Activated T-cell treated with anti-CD3 and anti-CD28 coated beads, Interleukin-2, amount 50 U/mL, for 4 hours (primary cell): ENCODE measurements at regions not wholly inside any gene's neighbourhood (a gene's known extent, or its start where the extent isn't known, plus 50 kb on each side); places are given as distances from the start of the nearest gene placed in this dataset.
"Not testable (repeated sequence)": the region's sequence is repeated elsewhere in the genome, so short reads cannot be mapped to it uniquely, and the experiment has no call there.

Experiments
- ATAC-seq, 2 donors: fragments of 200-7000 bp; cut with Tn5 transposase; one replicate each; pipeline ENCODE4 v1.10.0; 2021
- DNase-seq: peaks from one replicate; pipeline ENCODE4 v3.0.0-alpha.2; 2020
- H3K27me3 Mint-ChIP-seq: one replicate; pipeline ENCODE4 v1.8.0; 2021; ENCODE audit warnings: low read depth, mixed read lengths
- H3K36me3 Mint-ChIP-seq: one replicate; pipeline ENCODE4 v1.8.0; 2022; ENCODE audit warnings: mixed read lengths; ENCODE audit not compliant: insufficient read depth
- H3K4me1 Mint-ChIP-seq: one replicate; pipeline ENCODE4 v1.8.0; 2021; ENCODE audit warnings: low read depth, mixed read lengths
- H3K4me3 Mint-ChIP-seq: one replicate; pipeline ENCODE4 v1.8.0; 2021; ENCODE audit warnings: mild to moderate bottlenecking, moderate library complexity, mixed read lengths
- H3K9me3 Mint-ChIP-seq: one replicate; pipeline ENCODE4 v1.8.0; 2021; ENCODE audit warnings: mixed read lengths

GRCh38 chr4:152190907-152191306 is 345.0 kb downstream of the FBXW7 start:
- Mint-ChIP-seq H3K4me3 (no peak overlapping the region), H3K36me3 (no peaks in the 10 kb centered on the region)

GRCh38 chr4:152189451-152190179 is 346.3 kb downstream of the FBXW7 start:
- H3K9me3 Mint-ChIP-seq: no peaks in the 10 kb centered on the region
- no peaks in the 10 kb centered on the region for H3K36me3 Mint-ChIP-seq
- DNase-seq (no peak), ATAC-seq (no peak)
- no peak overlapping the region for H3K4me3 Mint-ChIP-seq
- no peaks in the 10 kb centered on the region for H3K27me3 Mint-ChIP-seq
- H3K4me1 Mint-ChIP-seq: peaks cover 11% of the 10 kb centered on the region

More at GRCh38 chr4:152190907-152191306, 345.0 kb downstream of the FBXW7 start:
- no peaks in the 10 kb centered on the region for H3K9me3 Mint-ChIP-seq
- DNase-seq: no peak
- H3K4me1 Mint-ChIP-seq: peaks cover 10% of the 10 kb centered on the region
- H3K27me3 Mint-ChIP-seq: no peaks in the 10 kb centered on the region
- ATAC-seq: no peak

GRCh38 chr4:152188801-152189200 is 347.1 kb downstream of the FBXW7 start:
- DNase-seq (no peak), ATAC-seq (no peak)
- no peaks in the 10 kb centered on the region for H3K27me3 Mint-ChIP-seq
- H3K9me3 Mint-ChIP-seq: no peaks in the 10 kb centered on the region
- H3K4me3 Mint-ChIP-seq: no peak overlapping the region
- H3K4me1 Mint-ChIP-seq: peaks cover 12% of the 10 kb centered on the region
- no peaks in the 10 kb centered on the region for H3K36me3 Mint-ChIP-seq

GRCh38 chr4:152187693-152188092 is 348.2 kb downstream of the FBXW7 start:
- ATAC-seq: no peak

GRCh38 chr4:152185786-152186550 is 349.9 kb downstream of the FBXW7 start:
- H3K4me3 Mint-ChIP-seq: no peak overlapping the region
- no peaks in the 10 kb centered on the region for H3K36me3 Mint-ChIP-seq
- no peaks in the 10 kb centered on the region for H3K9me3 Mint-ChIP-seq
- ATAC-seq (no peak), DNase-seq (no peak)
- H3K4me1 Mint-ChIP-seq: peaks cover 19% of the 10 kb centered on the region
- H3K27me3 Mint-ChIP-seq: no peaks in the 10 kb centered on the region

More at GRCh38 chr4:152187693-152188092, 348.2 kb downstream of the FBXW7 start:
- H3K9me3 Mint-ChIP-seq: no peaks in the 10 kb centered on the region
- no peaks in the 10 kb centered on the region for H3K36me3 Mint-ChIP-seq
- H3K4me1 Mint-ChIP-seq: peaks cover 19% of the 10 kb centered on the region
- no peak overlapping the region for H3K4me3 Mint-ChIP-seq
- H3K27me3 Mint-ChIP-seq: no peaks in the 10 kb centered on the region
- DNase-seq: no peak

GRCh38 chr4:152181150-152181549 is 354.7 kb downstream of the FBXW7 start:
- Mint-ChIP-seq H3K4me3 (no peak overlapping the region), H3K27me3 (no peaks in the 10 kb centered on the region), H3K9me3 (no peaks in the 10 kb centered on the region), H3K4me1 (peaks cover 11% of the 10 kb centered on the region), H3K36me3 (no peaks in the 10 kb centered on the region)
- DNase-seq (no peak), ATAC-seq (no peak)

- ATAC-seq (no peak), DNase-seq (no peak)
- H3K4me1 Mint-ChIP-seq: peaks cover 8% of the 10 kb centered on the region
- no peak overlapping the region for H3K4me3 Mint-ChIP-seq
- no peaks in the 10 kb centered on the region for H3K36me3 Mint-ChIP-seq
- H3K27me3 Mint-ChIP-seq: no peaks in the 10 kb centered on the region
- no peaks in the 10 kb centered on the region for H3K9me3 Mint-ChIP-seq
These were observed 355.5 kb downstream of the FBXW7 start for GRCh38 chr4:152180369-152180768.

- not testable (repeated sequence) for H3K9me3 Mint-ChIP-seq, H3K36me3 Mint-ChIP-seq, DNase-seq, H3K4me3 Mint-ChIP-seq, H3K27me3 Mint-ChIP-seq, H3K4me1 Mint-ChIP-seq, ATAC-seq
These were observed 358.4 kb downstream of the FBXW7 start for GRCh38 chr4:152177538-152177937.

- no peaks in the 10 kb centered on the region for H3K9me3 Mint-ChIP-seq
- DNase-seq (no peak), ATAC-seq (no peak)
- no peaks in the 10 kb centered on the region for H3K36me3 Mint-ChIP-seq
- H3K4me3 Mint-ChIP-seq: no peak overlapping the region
- no peaks in the 10 kb centered on the region for H3K27me3 Mint-ChIP-seq
- H3K4me1 Mint-ChIP-seq: no peaks in the 10 kb centered on the region
These were observed 359.2 kb downstream of the FBXW7 start for GRCh38 chr4:152176627-152177214.

GRCh38 chr4:152175586-152175985 is 360.3 kb downstream of the FBXW7 start:
- no peak for ATAC-seq
- H3K9me3 Mint-ChIP-seq: no peaks in the 10 kb centered on the region

GRCh38 chr4:152172146-152172545 is 363.7 kb downstream of the FBXW7 start:
- H3K4me3 Mint-ChIP-seq: no peak overlapping the region
- DNase-seq: no peak
- ATAC-seq: no peak
- H3K36me3 Mint-ChIP-seq: no peaks in the 10 kb centered on the region
- H3K4me1 Mint-ChIP-seq: no peaks in the 10 kb centered on the region
- no peaks in the 10 kb centered on the region for H3K27me3 Mint-ChIP-seq
- no peaks in the 10 kb centered on the region for H3K9me3 Mint-ChIP-seq

More at GRCh38 chr4:152175586-152175985, 360.3 kb downstream of the FBXW7 start:
- DNase-seq: no peak
- no peaks in the 10 kb centered on the region for H3K27me3 Mint-ChIP-seq
- no peaks in the 10 kb centered on the region for H3K36me3 Mint-ChIP-seq
- H3K4me3 Mint-ChIP-seq: no peak overlapping the region
- no peaks in the 10 kb centered on the region for H3K4me1 Mint-ChIP-seq

GRCh38 chr4:152171556-152171955 is 364.3 kb downstream of the FBXW7 start:
- Mint-ChIP-seq H3K4me1 (no peaks in the 10 kb centered on the region), H3K9me3 (no peaks in the 10 kb centered on the region)

GRCh38 chr4:152169683-152170082 is 366.2 kb downstream of the FBXW7 start:
- DNase-seq: no peak
- no peak for ATAC-seq
- Mint-ChIP-seq H3K36me3 (no peaks in the 10 kb centered on the region), H3K27me3 (no peaks in the 10 kb centered on the region), H3K4me3 (no peak overlapping the region), H3K4me1 (no peaks in the 10 kb centered on the region), H3K9me3 (no peaks in the 10 kb centered on the region)

More at GRCh38 chr4:152171556-152171955, 364.3 kb downstream of the FBXW7 start:
- no peak for DNase-seq
- Mint-ChIP-seq H3K27me3 (no peaks in the 10 kb centered on the region), H3K4me3 (no peak overlapping the region), H3K36me3 (no peaks in the 10 kb centered on the region)
- ATAC-seq: no peak

GRCh38 chr4:152168987-152169616 is 366.8 kb downstream of the FBXW7 start:
- peaks cover 4% of the 10 kb centered on the region for H3K27me3 Mint-ChIP-seq
- no peaks in the 10 kb centered on the region for H3K36me3 Mint-ChIP-seq
- no peaks in the 10 kb centered on the region for H3K4me1 Mint-ChIP-seq
- ATAC-seq: no peak
- DNase-seq: no peak
- H3K4me3 Mint-ChIP-seq: no peak overlapping the region
- H3K9me3 Mint-ChIP-seq: no peaks in the 10 kb centered on the region
